Fibroblast of lung (primary cell): ENCODE measurements at regions not wholly inside any gene's neighbourhood (a gene's known extent, or its start where the extent isn't known, plus 50 kb on each side); places are given as distances from the start of the nearest gene placed in this dataset.

Source experiments
- DNase-seq, 2 donors: peaks; one replicate each; pipeline versions ENCODE4 v3.0.0 to v3.0.0-alpha.2; 2010; ENCODE audit warnings: low read depth in 2 of 2
- H2AFZ ChIP-seq: 2 replicates; pipeline ENCODE4 v1.5.1; 2012; ENCODE audit warnings: low read length, control low read depth, inconsistent platforms
- H3K27ac ChIP-seq: 2 replicates; pipeline ENCODE4 v1.5.1; 2011; ENCODE audit warnings: low read length, control low read depth; ENCODE audit not compliant: insufficient read depth
- H3K27me3 ChIP-seq: 2 replicates; pipeline ENCODE4 v1.5.1; 2011; ENCODE audit warnings: mild to moderate bottlenecking, low read length; ENCODE audit not compliant: control insufficient read depth, insufficient read depth
- H3K36me3 ChIP-seq: 2 replicates; pipeline ENCODE4 v1.5.1; 2011; ENCODE audit warnings: low read length; ENCODE audit not compliant: control insufficient read depth, insufficient read depth
- H3K4me1 ChIP-seq: 2 replicates; pipeline ENCODE4 v1.5.1; 2011; ENCODE audit warnings: low read length; ENCODE audit not compliant: control insufficient read depth, insufficient read depth; ENCODE audit errors: extremely low read depth
- H3K4me2 ChIP-seq: 2 replicates; pipeline ENCODE4 v1.5.1; 2011; ENCODE audit warnings: low read length, control low read depth; ENCODE audit not compliant: insufficient read depth; ENCODE audit errors: extremely low read depth
- H3K4me3 ChIP-seq, 4 experiments: fragments of 200-600 bp in 1 of 4; sonication (generic) in 1 of 4; replicated peaks in 1 of 4; 2 replicates each; pipeline ENCODE4 v1.5.1; 2011 to 2016; ENCODE audit warnings: low read length in 4 of 4, low read depth in 3 of 4, mild to moderate bottlenecking in 3 of 4, control low read depth in 2 of 4, inconsistent platforms in 1 of 4, mixed read lengths in 1 of 4; ENCODE audit not compliant: insufficient read depth in 1 of 4; ENCODE audit errors: control extremely low read depth in 1 of 4
- H3K79me2 ChIP-seq: 2 replicates; pipeline ENCODE4 v1.5.1; 2012; ENCODE audit warnings: mild to moderate bottlenecking, low read length, inconsistent platforms; ENCODE audit not compliant: control insufficient read depth, insufficient read depth
- H3K9ac ChIP-seq: 2 replicates; pipeline ENCODE4 v1.5.1; 2011; ENCODE audit warnings: mild to moderate bottlenecking, low read length, control low read depth; ENCODE audit not compliant: insufficient read depth
- H3K9me3 ChIP-seq: 2 replicates; pipeline ENCODE4 v1.5.1; 2012; ENCODE audit warnings: low read depth, low read length; ENCODE audit not compliant: control insufficient read depth, insufficient read depth
- H4K20me1 ChIP-seq: 2 replicates; pipeline ENCODE4 v1.5.1; 2011; ENCODE audit warnings: low read length; ENCODE audit not compliant: control insufficient read depth, insufficient read depth; ENCODE audit errors: extremely low read depth
- EZH2 ChIP-seq: IDR thresholded peaks from 2 replicates; pipeline ENCODE4 v1.5.1; 2012; ENCODE audit warnings: low read length, control low read depth, mild to moderate bottlenecking; ENCODE audit errors: missing control alignments
- TF ChIP-seq, protein P1 (sequence below), 2 donors: IDR thresholded peaks in 1 of 2; conservative IDR thresholded peaks in 1 of 2; 1 replicate in 1 of 2; 2 replicates in 1 of 2; pipeline ENCODE4 v1.5.1; 2011 to 2012; ENCODE audit warnings: low read length in 2 of 2, control low read depth in 1 of 2, inconsistent platforms in 1 of 2, low read depth in 1 of 2, mild to moderate bottlenecking in 1 of 2

DNA sequence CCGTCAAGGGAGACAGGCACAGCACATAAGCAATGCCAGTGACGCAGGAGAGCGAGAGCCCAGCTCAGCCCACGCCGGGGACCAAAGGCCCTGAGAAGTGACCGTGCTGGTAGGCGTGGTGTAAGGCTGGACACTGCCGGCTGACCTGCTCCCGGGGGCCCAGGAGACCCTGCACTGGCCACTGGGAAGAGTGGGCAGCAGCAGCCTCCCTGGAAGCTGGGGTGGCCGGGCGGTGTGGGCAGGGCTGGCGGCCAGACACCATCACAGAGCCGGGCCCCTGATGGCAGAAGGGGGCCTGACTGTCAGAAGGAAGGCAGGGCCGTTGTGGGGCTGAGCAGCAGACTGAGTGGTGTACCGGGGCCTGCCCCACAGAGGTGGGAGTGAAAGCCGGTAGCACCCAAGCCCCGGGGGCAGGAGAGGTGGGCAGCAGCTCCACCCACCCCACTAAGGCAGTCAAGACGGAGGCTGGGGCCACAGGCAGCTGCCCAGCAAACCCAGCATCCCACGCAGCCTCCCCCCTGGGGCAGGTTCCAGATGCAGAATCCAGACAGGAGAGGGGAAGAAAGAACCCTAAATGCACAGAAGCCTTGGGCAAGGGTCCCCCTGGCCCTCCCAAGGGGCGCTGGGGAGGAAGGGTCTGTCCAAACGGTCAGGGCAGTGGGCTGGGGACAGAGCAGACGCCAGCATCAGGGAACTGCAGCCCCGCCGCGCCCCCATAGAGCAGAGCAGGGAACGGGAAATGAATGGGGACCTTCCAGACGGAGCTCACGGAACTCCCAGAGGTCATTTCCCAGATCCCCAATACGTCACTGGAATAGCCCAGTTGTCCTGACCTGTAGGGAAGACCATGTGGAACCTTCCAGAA lies 205.2 kb downstream of the BRD1 start:
- Histone ChIP-seq H3K9ac (no peak overlapping the region), H3K27ac (no peak overlapping the region), H3K79me2 (no peaks in the 10 kb centered on the region), H3K27me3 (no peaks in the 10 kb centered on the region), H3K4me3 (no peak overlapping the region), H2AFZ (no peak overlapping the region), H3K4me2 (no peak overlapping the region), H4K20me1 (no peaks in the 10 kb centered on the region), H3K36me3 (no peaks in the 10 kb centered on the region), H3K4me1 (no peaks in the 10 kb centered on the region), H3K9me3 (no peaks in the 10 kb centered on the region)
- DNase-seq: no peak
- TF ChIP-seq, protein P1, sequence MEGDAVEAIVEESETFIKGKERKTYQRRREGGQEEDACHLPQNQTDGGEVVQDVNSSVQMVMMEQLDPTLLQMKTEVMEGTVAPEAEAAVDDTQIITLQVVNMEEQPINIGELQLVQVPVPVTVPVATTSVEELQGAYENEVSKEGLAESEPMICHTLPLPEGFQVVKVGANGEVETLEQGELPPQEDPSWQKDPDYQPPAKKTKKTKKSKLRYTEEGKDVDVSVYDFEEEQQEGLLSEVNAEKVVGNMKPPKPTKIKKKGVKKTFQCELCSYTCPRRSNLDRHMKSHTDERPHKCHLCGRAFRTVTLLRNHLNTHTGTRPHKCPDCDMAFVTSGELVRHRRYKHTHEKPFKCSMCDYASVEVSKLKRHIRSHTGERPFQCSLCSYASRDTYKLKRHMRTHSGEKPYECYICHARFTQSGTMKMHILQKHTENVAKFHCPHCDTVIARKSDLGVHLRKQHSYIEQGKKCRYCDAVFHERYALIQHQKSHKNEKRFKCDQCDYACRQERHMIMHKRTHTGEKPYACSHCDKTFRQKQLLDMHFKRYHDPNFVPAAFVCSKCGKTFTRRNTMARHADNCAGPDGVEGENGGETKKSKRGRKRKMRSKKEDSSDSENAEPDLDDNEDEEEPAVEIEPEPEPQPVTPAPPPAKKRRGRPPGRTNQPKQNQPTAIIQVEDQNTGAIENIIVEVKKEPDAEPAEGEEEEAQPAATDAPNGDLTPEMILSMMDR (conservative IDR thresholded peaks at IDR 0.05 in 1 of 2, IDR thresholded peaks at IDR 0.05 in 1 of 2; ENCODE audit: low read depth in 1 of 2, low read length in 2 of 2): no peak
- no peak for TF ChIP-seq EZH2

DNA sequence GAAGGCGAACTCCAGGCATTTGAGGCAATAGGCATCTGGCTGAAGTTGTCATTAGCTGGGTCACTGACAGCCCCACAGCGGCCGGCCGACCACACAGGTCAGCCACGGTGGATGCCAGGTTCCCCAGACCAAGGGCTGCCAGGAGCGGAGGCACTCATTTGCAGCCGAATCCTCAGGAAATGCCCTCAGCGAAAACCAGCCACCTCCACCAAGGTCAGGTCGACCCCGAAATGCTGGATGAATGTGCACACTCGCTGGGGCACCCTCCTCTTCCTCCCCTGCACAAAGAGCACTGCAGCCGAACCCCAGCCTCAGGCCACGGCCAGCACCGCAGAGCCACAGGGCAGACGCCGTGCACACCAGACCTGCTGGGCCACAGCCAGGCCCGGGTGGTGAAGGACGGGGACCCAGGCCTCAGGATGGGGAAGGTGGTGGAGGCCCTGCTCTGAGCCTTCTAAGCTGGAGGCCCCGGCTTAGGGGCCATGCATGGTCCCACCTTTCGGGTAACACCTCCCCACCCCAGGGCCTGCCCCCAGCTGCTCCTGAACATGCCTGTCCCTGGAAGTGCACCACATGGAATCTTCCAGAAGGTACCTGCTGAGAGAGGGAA lies 206.0 kb downstream of the BRD1 start:
- H3K4me2 ChIP-seq: no peak overlapping the region
- no peaks in the 10 kb centered on the region for H3K79me2 ChIP-seq
- H3K4me3 ChIP-seq: no peak overlapping the region
- H2AFZ ChIP-seq: no peak overlapping the region
- no peak for DNase-seq
- no peaks in the 10 kb centered on the region for H4K20me1 ChIP-seq
- H3K27ac ChIP-seq: no peak overlapping the region
- no peak overlapping the region for H3K9ac ChIP-seq
- no peaks in the 10 kb centered on the region for H3K9me3 ChIP-seq
- H3K36me3 ChIP-seq: no peaks in the 10 kb centered on the region
- H3K4me1 ChIP-seq: no peaks in the 10 kb centered on the region
- no peak for TF ChIP-seq EZH2
- TF ChIP-seq, protein P1 (conservative IDR thresholded peaks at IDR 0.05 in 1 of 2, IDR thresholded peaks at IDR 0.05 in 1 of 2; ENCODE audit: low read depth in 1 of 2, low read length in 2 of 2): no peak
- H3K27me3 ChIP-seq: no peaks in the 10 kb centered on the region

DNA sequence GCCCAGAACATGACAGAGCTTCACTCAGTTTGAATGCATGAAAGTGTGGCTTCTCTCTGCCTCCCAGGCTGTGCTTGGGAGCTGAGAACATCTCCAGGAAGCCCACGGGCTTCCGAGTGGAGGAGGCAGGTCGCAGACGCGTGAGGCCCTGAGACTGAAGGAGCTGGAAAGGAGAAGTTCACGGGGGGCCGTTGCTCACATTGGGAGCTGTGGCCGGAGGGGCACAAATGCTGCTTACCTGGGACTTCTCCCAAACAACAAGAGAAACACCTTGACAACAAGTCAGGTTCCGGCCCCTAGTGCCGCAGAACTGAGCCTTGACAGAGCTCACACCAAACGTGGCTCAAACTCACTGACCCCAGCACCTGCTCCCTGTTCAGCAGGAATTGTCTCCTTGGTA lies 207.0 kb downstream of the BRD1 start:
- H3K9ac ChIP-seq: no peak overlapping the region
- no peak overlapping the region for H3K4me3 ChIP-seq
- no peaks in the 10 kb centered on the region for H3K36me3 ChIP-seq
- no peak overlapping the region for H2AFZ ChIP-seq
- no peak for DNase-seq
- no peaks in the 10 kb centered on the region for H4K20me1 ChIP-seq
- H3K4me2 ChIP-seq: no peak overlapping the region
- no peak for TF ChIP-seq EZH2
- TF ChIP-seq, protein P1 (conservative IDR thresholded peaks at IDR 0.05 in 1 of 2, IDR thresholded peaks at IDR 0.05 in 1 of 2; ENCODE audit: low read depth in 1 of 2, low read length in 2 of 2): no peak
- H3K27me3 ChIP-seq: no peaks in the 10 kb centered on the region
- no peaks in the 10 kb centered on the region for H3K4me1 ChIP-seq
- no peaks in the 10 kb centered on the region for H3K9me3 ChIP-seq
- H3K27ac ChIP-seq: no peak overlapping the region
- no peaks in the 10 kb centered on the region for H3K79me2 ChIP-seq
